PFSK-1 (cell line): ENCODE measurements at regions not wholly inside any gene's neighbourhood (a gene's known extent, or its start where the extent isn't known, plus 50 kb on each side); places are given as distances from the start of the nearest gene placed in this dataset.

Experiments used
- POLR2AphosphoS5 ChIP-seq: IDR thresholded peaks from 2 replicates; pipeline ENCODE4 v1.6.1; 2012; ENCODE audit warnings: low read depth, mild to moderate bottlenecking, control low read depth, low read length, moderate library complexity
- SIN3A ChIP-seq: IDR thresholded peaks from 2 replicates; pipeline ENCODE4 v1.6.1; 2012; ENCODE audit warnings: mild to moderate bottlenecking, low read length, moderate library complexity, borderline replicate concordance; ENCODE audit not compliant: insufficient read depth
- TAF1 ChIP-seq: IDR thresholded peaks from 2 replicates; pipeline ENCODE4 v1.6.1; 2012; ENCODE audit warnings: low read length, control low read depth, borderline replicate concordance; ENCODE audit not compliant: insufficient read depth

GRCh38 chr12:92290350-92290695 lies 144.7 kb upstream of the BTG1 start:
- no peak for TF ChIP-seq SIN3A
- no peak for TF ChIP-seq POLR2AphosphoS5
- no peak for TF ChIP-seq TAF1
